Osteoblast (primary cell): ENCODE measurements at regions not wholly inside any gene's neighbourhood (a gene's known extent, or its start where the extent isn't known, plus 50 kb on each side); places are given as distances from the start of the nearest gene placed in this dataset.

ENCODE experiments used
- DNase-seq: peaks from one replicate; pipeline ENCODE4 v3.0.0; 2011; ENCODE audit warnings: low spot score, mixed read lengths; ENCODE audit not compliant: insufficient read length; ENCODE audit errors: missing footprints
- H2AFZ ChIP-seq: 2 replicates; pipeline ENCODE4 v1.6.0; 2011; ENCODE audit warnings: mild to moderate bottlenecking, low read length
- H3K27ac ChIP-seq: 2 replicates; pipeline ENCODE4 v1.5.1; 2011; ENCODE audit warnings: mild to moderate bottlenecking, low read depth, low read length, moderate library complexity
- H3K27me3 ChIP-seq: 2 replicates; pipeline ENCODE4 v1.6.0; 2012; ENCODE audit warnings: mild to moderate bottlenecking, control low read depth, inconsistent platforms, low read length, moderate library complexity; ENCODE audit not compliant: insufficient read depth
- H3K36me3 ChIP-seq: 2 replicates; pipeline ENCODE4 v1.5.1; 2011; ENCODE audit warnings: mild to moderate bottlenecking, low read length, control low read depth, moderate library complexity; ENCODE audit not compliant: insufficient read depth
- H3K4me1 ChIP-seq: 2 replicates; pipeline ENCODE4 v1.5.1; 2011; ENCODE audit warnings: mild to moderate bottlenecking, low read length, control low read depth, moderate library complexity; ENCODE audit not compliant: insufficient read depth
- H3K4me2 ChIP-seq: 2 replicates; pipeline ENCODE4 v1.6.0; 2011; ENCODE audit warnings: mild to moderate bottlenecking, low read length; ENCODE audit not compliant: insufficient read depth
- H3K4me3 ChIP-seq: fragments of 200-600 bp; sonication (generic); 3 replicates; pipeline ENCODE4 v1.5.1; 2012; ENCODE audit warnings: mild to moderate bottlenecking, low read length, inconsistent platforms; ENCODE audit not compliant: insufficient read depth
- H3K79me2 ChIP-seq: 2 replicates; pipeline ENCODE4 v1.6.0; 2012; ENCODE audit warnings: mild to moderate bottlenecking, low read length, control low read depth, inconsistent platforms; ENCODE audit not compliant: insufficient read depth
- H3K9me3 ChIP-seq: 2 replicates; pipeline ENCODE4 v1.5.1; 2011; ENCODE audit warnings: low read depth, low read length, control low read depth
- H4K20me1 ChIP-seq: 2 replicates; pipeline ENCODE4 v1.6.0; 2012; ENCODE audit warnings: mild to moderate bottlenecking, low read length, control low read depth; ENCODE audit not compliant: insufficient read depth
- TF ChIP-seq, protein P1 (sequence below): IDR thresholded peaks from 2 replicates; pipeline ENCODE4 v1.5.1; 2011; ENCODE audit warnings: mild to moderate bottlenecking, low read depth, low read length, moderate library complexity; ENCODE audit errors: extremely low read depth

- no peaks in the 10 kb centered on the region for H4K20me1 ChIP-seq
- no peak overlapping the region for H3K27ac ChIP-seq
- no peaks in the 10 kb centered on the region for H3K27me3 ChIP-seq
- H3K79me2 ChIP-seq: no peaks in the 10 kb centered on the region
- H3K4me2 ChIP-seq: no peak overlapping the region
- H3K4me1 ChIP-seq: no peaks in the 10 kb centered on the region
- no peaks in the 10 kb centered on the region for H3K9me3 ChIP-seq
- no peaks in the 10 kb centered on the region for H3K36me3 ChIP-seq
- TF ChIP-seq, protein P1, sequence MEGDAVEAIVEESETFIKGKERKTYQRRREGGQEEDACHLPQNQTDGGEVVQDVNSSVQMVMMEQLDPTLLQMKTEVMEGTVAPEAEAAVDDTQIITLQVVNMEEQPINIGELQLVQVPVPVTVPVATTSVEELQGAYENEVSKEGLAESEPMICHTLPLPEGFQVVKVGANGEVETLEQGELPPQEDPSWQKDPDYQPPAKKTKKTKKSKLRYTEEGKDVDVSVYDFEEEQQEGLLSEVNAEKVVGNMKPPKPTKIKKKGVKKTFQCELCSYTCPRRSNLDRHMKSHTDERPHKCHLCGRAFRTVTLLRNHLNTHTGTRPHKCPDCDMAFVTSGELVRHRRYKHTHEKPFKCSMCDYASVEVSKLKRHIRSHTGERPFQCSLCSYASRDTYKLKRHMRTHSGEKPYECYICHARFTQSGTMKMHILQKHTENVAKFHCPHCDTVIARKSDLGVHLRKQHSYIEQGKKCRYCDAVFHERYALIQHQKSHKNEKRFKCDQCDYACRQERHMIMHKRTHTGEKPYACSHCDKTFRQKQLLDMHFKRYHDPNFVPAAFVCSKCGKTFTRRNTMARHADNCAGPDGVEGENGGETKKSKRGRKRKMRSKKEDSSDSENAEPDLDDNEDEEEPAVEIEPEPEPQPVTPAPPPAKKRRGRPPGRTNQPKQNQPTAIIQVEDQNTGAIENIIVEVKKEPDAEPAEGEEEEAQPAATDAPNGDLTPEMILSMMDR: no peak
- DNase-seq: no peak
- H2AFZ ChIP-seq: no peak overlapping the region
- H3K4me3 ChIP-seq: no peak overlapping the region
Measured at GRCh38 chr21:23016617-23017016, 2018.4 kb downstream of the NCAM2 start.

DNA sequence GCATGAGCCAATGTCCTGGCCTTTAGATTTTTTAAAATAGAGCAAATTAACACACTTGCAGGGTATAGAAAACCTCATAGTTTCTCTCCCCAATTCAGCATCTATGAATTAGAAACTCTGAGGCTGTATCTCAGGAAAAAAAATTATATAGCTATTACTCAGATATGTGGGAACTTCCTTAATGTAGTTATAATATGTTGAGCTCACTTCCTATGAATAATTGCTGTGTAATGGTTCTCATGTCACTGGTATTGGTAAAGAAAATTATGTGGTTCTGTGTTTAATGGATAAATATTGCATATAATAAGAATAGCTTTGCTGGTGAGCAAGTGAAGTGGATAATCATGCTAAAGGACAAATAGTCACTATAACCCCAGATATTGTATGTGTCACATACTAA is 2019.8 kb downstream of the NCAM2 start:
- H3K36me3 ChIP-seq: no peaks in the 10 kb centered on the region
- H3K27me3 ChIP-seq: no peaks in the 10 kb centered on the region
- no peak overlapping the region for H2AFZ ChIP-seq
- no peak for DNase-seq
- no peaks in the 10 kb centered on the region for H3K9me3 ChIP-seq
- H3K4me3 ChIP-seq: no peak overlapping the region
- no peaks in the 10 kb centered on the region for H4K20me1 ChIP-seq
- no peaks in the 10 kb centered on the region for H3K79me2 ChIP-seq
- TF ChIP-seq, protein P1: no peak
- no peak overlapping the region for H3K4me2 ChIP-seq
- no peaks in the 10 kb centered on the region for H3K4me1 ChIP-seq
- no peak overlapping the region for H3K27ac ChIP-seq

- no peaks in the 10 kb centered on the region for H3K4me1 ChIP-seq
- H3K27ac ChIP-seq: no peak overlapping the region
- H3K27me3 ChIP-seq: no peaks in the 10 kb centered on the region
- H4K20me1 ChIP-seq: no peaks in the 10 kb centered on the region
- no peak overlapping the region for H3K4me2 ChIP-seq
- no peak overlapping the region for H2AFZ ChIP-seq
- peaks cover 2% of the 10 kb centered on the region for H3K9me3 ChIP-seq
- no peaks in the 10 kb centered on the region for H3K79me2 ChIP-seq
- TF ChIP-seq, protein P1: no peak
- H3K36me3 ChIP-seq: no peaks in the 10 kb centered on the region
- no peak overlapping the region for H3K4me3 ChIP-seq
- no peak for DNase-seq
Measured at GRCh38 chr21:23020969-23021368, 2022.8 kb downstream of the NCAM2 start.

GRCh38 chr21:23021481-23021880 is 2023.3 kb downstream of the NCAM2 start:
- Histone ChIP-seq H3K4me2 (no peak overlapping the region), H4K20me1 (no peaks in the 10 kb centered on the region), H3K4me3 (no peak overlapping the region), H2AFZ (no peak overlapping the region), H3K27ac (no peak overlapping the region), H3K27me3 (no peaks in the 10 kb centered on the region), H3K4me1 (no peaks in the 10 kb centered on the region), H3K36me3 (no peaks in the 10 kb centered on the region), H3K79me2 (no peaks in the 10 kb centered on the region), H3K9me3 (peaks cover 2% of the 10 kb centered on the region)
- TF ChIP-seq, protein P1: no peak
- no peak for DNase-seq
